ENCODE measurements at regions not wholly inside any gene's neighbourhood (a gene's known extent, or its start where the extent isn't known, plus 50 kb on each side); places are given as distances from the start of the nearest gene placed in this dataset.

GRCh38 chr13:26471807-26472206 lies 85.7 kb upstream of the WASF3 start:
- H3K27ac ChIP-seq (ENCODE audit: low read depth, low read length, poor library complexity, severe bottlenecking), result no peak overlapping the region
- BruUV-seq (replicated peaks), result no TSS peak
- H3K36me3 ChIP-seq (ENCODE audit: insufficient read depth, low read length), result no peaks in the 10 kb centered on the region
- ChIA-PET POLR2A (interaction anchor here (0.7 kb wide), 3 partner anchors 138 to 404 kb away, joined by 3 to 4 read pairs (median 4); no protein-coding TSS in a partner anchor), CTCF (ENCODE audit: unreplicated experiment) (no interaction called here)
- H3K9me2 ChIP-seq (ENCODE audit: insufficient read depth, low read length), result no peaks in the 10 kb centered on the region
- H3K9me3 ChIP-seq (ENCODE audit: low read length), result no peaks in the 10 kb centered on the region
- intact Hi-C loops (cut with micrococcal nuclease; ENCODE audit: unreplicated experiment), result no loop called here
- no peaks in the 10 kb centered on the region for H4K20me1 ChIP-seq (ENCODE audit: insufficient read depth, low read length)
- no peaks in the 10 kb centered on the region for H3K4me1 ChIP-seq (ENCODE audit: insufficient read depth, low read length, poor library complexity, severe bottlenecking)
- TF ChIP-seq CTCF (conservative IDR thresholded peaks at IDR 0.05; ENCODE audit: low read length) (no peak), EZH2phosphoT487 (IDR thresholded peaks at IDR 0.05; ENCODE audit: borderline replicate concordance, low read depth, low read length) (no peak)
- no peak overlapping the region for H2AFZ ChIP-seq (ENCODE audit: low read length)
- no peak overlapping the region for H3K4me3 ChIP-seq (ENCODE audit: low read depth, low read length, poor library complexity, severe bottlenecking)
- DNase-seq (ENCODE audit: low spot score), result no peak
- H3K4me2 ChIP-seq (ENCODE audit: low read length), result no peak overlapping the region
- no peaks in the 10 kb centered on the region for H3K79me2 ChIP-seq (ENCODE audit: insufficient read depth, low read depth, low read length)

- Histone ChIP-seq H3K4me2 (ENCODE audit: low read length) (no peak overlapping the region), H2AFZ (ENCODE audit: low read length) (no peak overlapping the region), H3K36me3 (ENCODE audit: insufficient read depth, low read length) (no peaks in the 10 kb centered on the region), H3K4me1 (ENCODE audit: insufficient read depth, low read length, poor library complexity, severe bottlenecking) (no peaks in the 10 kb centered on the region), H3K27ac (ENCODE audit: low read depth, low read length, poor library complexity, severe bottlenecking) (no peak overlapping the region), H3K79me2 (ENCODE audit: insufficient read depth, low read depth, low read length) (no peaks in the 10 kb centered on the region), H3K4me3 (ENCODE audit: low read depth, low read length, poor library complexity, severe bottlenecking) (no peak overlapping the region), H4K20me1 (ENCODE audit: insufficient read depth, low read length) (no peaks in the 10 kb centered on the region), H3K9me2 (ENCODE audit: insufficient read depth, low read length) (no peaks in the 10 kb centered on the region), H3K9me3 (ENCODE audit: low read length) (no peaks in the 10 kb centered on the region)
- no peak for DNase-seq (ENCODE audit: low spot score)
- intact Hi-C loops (cut with micrococcal nuclease; ENCODE audit: unreplicated experiment), result no loop called here
- ChIA-PET CTCF (ENCODE audit: unreplicated experiment) (no interaction called here), POLR2A (no interaction called here)
- BruUV-seq (replicated peaks), result no TSS peak
- TF ChIP-seq EZH2phosphoT487 (IDR thresholded peaks at IDR 0.05; ENCODE audit: borderline replicate concordance, low read depth, low read length) (no peak), CTCF (conservative IDR thresholded peaks at IDR 0.05; ENCODE audit: low read length) (no peak)
These were observed 83.8 kb upstream of the WASF3 start for GRCh38 chr13:26473571-26474230.

GRCh38 chr13:26474286-26474685 lies 83.2 kb upstream of the WASF3 start:
- Histone ChIP-seq H2AFZ (ENCODE audit: low read length) (no peak overlapping the region), H3K36me3 (ENCODE audit: insufficient read depth, low read length) (no peaks in the 10 kb centered on the region), H3K9me3 (ENCODE audit: low read length) (no peaks in the 10 kb centered on the region), H3K79me2 (ENCODE audit: insufficient read depth, low read depth, low read length) (no peaks in the 10 kb centered on the region), H3K4me1 (ENCODE audit: insufficient read depth, low read length, poor library complexity, severe bottlenecking) (no peaks in the 10 kb centered on the region), H3K4me3 (ENCODE audit: low read depth, low read length, poor library complexity, severe bottlenecking) (no peak overlapping the region), H4K20me1 (ENCODE audit: insufficient read depth, low read length) (no peaks in the 10 kb centered on the region), H3K27ac (ENCODE audit: low read depth, low read length, poor library complexity, severe bottlenecking) (no peak overlapping the region), H3K9me2 (ENCODE audit: insufficient read depth, low read length) (no peaks in the 10 kb centered on the region), H3K4me2 (ENCODE audit: low read length) (no peak overlapping the region)
- ChIA-PET POLR2A (no interaction called here), CTCF (ENCODE audit: unreplicated experiment) (no interaction called here)
- intact Hi-C loops (cut with micrococcal nuclease; ENCODE audit: unreplicated experiment), result no loop called here
- no peak for DNase-seq (ENCODE audit: low spot score)
- TF ChIP-seq CTCF (conservative IDR thresholded peaks at IDR 0.05; ENCODE audit: low read length) (no peak), EZH2phosphoT487 (IDR thresholded peaks at IDR 0.05; ENCODE audit: borderline replicate concordance, low read depth, low read length) (no peak)
- BruUV-seq (replicated peaks), result no TSS peak

Measured in OCI-LY7 (cell line).